ENCODE measurements at regions not wholly inside any gene's neighbourhood (a gene's known extent, or its start where the extent isn't known, plus 50 kb on each side); places are given as distances from the start of the nearest gene placed in this dataset.
A peak's percentile ranks its signal among the peaks of the same experiment; 100 is the strongest.
"Not testable (repeated sequence)": the region's sequence is repeated elsewhere in the genome, so short reads cannot be mapped to it uniquely, and the experiment has no call there.

GRCh38 chr15:69908590-69909420 lies 188.9 kb downstream of the TLE3 start:
- no peak for DNase-seq

- no peak for DNase-seq
These were observed 187.8 kb downstream of the TLE3 start for GRCh38 chr15:69909719-69910444.

GRCh38 chr15:69910514-69910913 lies 187.2 kb downstream of the TLE3 start:
- DNase-seq: no peak

GRCh38 chr15:69912116-69912515 lies 185.6 kb downstream of the TLE3 start:
- no peak for DNase-seq

- DNase-seq: no peak
These were observed 183.7 kb downstream of the TLE3 start for GRCh38 chr15:69914040-69914439.

GRCh38 chr15:69914960-69915359 lies 182.8 kb downstream of the TLE3 start:
- no peak for DNase-seq

- no peak for DNase-seq
These were observed 181.4 kb downstream of the TLE3 start for GRCh38 chr15:69916169-69916785.

- DNase-seq: no peak
These were observed 180.7 kb downstream of the TLE3 start for GRCh38 chr15:69917056-69917455.

GRCh38 chr15:69919816-69920215 lies 177.9 kb downstream of the TLE3 start:
- DNase-seq: peak; percentile 89

GRCh38 chr15:69920221-69920620 lies 177.5 kb downstream of the TLE3 start:
- DNase-seq: no peak

- DNase-seq: no peak
These were observed 175.8 kb downstream of the TLE3 start for GRCh38 chr15:69921626-69922619.

- DNase-seq: no peak
These were observed 173.2 kb downstream of the TLE3 start for GRCh38 chr15:69924531-69924930.

- no peak for DNase-seq
These were observed 171.7 kb downstream of the TLE3 start for GRCh38 chr15:69926006-69926405.

GRCh38 chr15:69926721-69927120 lies 171.0 kb downstream of the TLE3 start:
- no peak for DNase-seq

- DNase-seq: not testable (repeated sequence)
These were observed 168.8 kb downstream of the TLE3 start for GRCh38 chr15:69928890-69929289.

- DNase-seq: no peak
These were observed 167.6 kb downstream of the TLE3 start for GRCh38 chr15:69929905-69930630.

GRCh38 chr15:69930754-69931153 lies 167.0 kb downstream of the TLE3 start:
- DNase-seq: no peak

GRCh38 chr15:69931156-69931555 lies 166.6 kb downstream of the TLE3 start:
- DNase-seq: no peak

- no peak for DNase-seq
These were observed 163.1 kb downstream of the TLE3 start for GRCh38 chr15:69934607-69935006.

- DNase-seq: no peak
These were observed 157.9 kb downstream of the TLE3 start for GRCh38 chr15:69939513-69940440.

All from NCI-H524 treated with DMSO at 0.1 percent for 48 hours (cell line).